ENCODE measurements at regions not wholly inside any gene's neighbourhood (a gene's known extent, or its start where the extent isn't known, plus 50 kb on each side); places are given as distances from the start of the nearest gene placed in this dataset.

- Histone ChIP-seq H3K27me3 (ENCODE audit: control insufficient read depth in 2 of 2, insufficient read depth in 2 of 2, low read length in 2 of 2) (no peaks in the 10 kb centered on the region), H4K20me1 (replicated peaks; ENCODE audit: control insufficient read depth, insufficient read depth, low read length) (no peaks in the 10 kb centered on the region), H3K79me2 (ENCODE audit: control insufficient read depth, insufficient read depth, low read length) (no peaks in the 10 kb centered on the region), H3K36me3 (ENCODE audit: control insufficient read depth, insufficient read depth, low read length) (no peaks in the 10 kb centered on the region), H3K9me1 (ENCODE audit: control insufficient read depth, insufficient read depth, low read length) (no peaks in the 10 kb centered on the region), H3K4me1 (replicated peaks in 1 of 2; ENCODE audit: control insufficient read depth in 2 of 2, insufficient read depth in 2 of 2, low read length in 2 of 2) (no peaks in the 10 kb centered on the region), H3K9ac (ENCODE audit: insufficient read depth in 1 of 2, low read depth in 2 of 2, low read length in 2 of 2) (no peak overlapping the region), H3K4me3 (no peak overlapping the region), H3K27ac (ENCODE audit: extremely low read depth, low read depth, low read length) (no peak overlapping the region), H2AFZ (ENCODE audit: low read depth, low read length) (no peak overlapping the region), H3K4me2 (ENCODE audit: insufficient read depth, low read length) (no peak overlapping the region), H3K9me3 (replicated peaks; ENCODE audit: control insufficient read depth, insufficient read depth, low read depth, low read length) (no peaks in the 10 kb centered on the region)
- intact Hi-C loops (cut with micrococcal nuclease) (no loop called here), in situ Hi-C loops (cut with MboI) (no loop called here)
- FAIRE-seq (no peak), ATAC-seq (no peak), DNase-seq (ENCODE audit: extremely low read depth in 1 of 4, low spot score in 3 of 4) (no peak)
- ChIA-PET POLR2A (no interaction called here), CTCF (ENCODE audit: low intra/inter-chr PET ratio) (no interaction called here)
- BruUV-seq (replicated peaks), result no TSS peak
- TF ChIP-seq MIER1 (IDR thresholded peaks at IDR 0.05; ENCODE audit: low read depth) (no peak), MAZ (CRISPR knock-in tag; conservative IDR thresholded peaks at IDR 0.05 in 1 of 2, IDR thresholded peaks at IDR 0.05 in 1 of 2) (no peak)
- WGBS (ENCODE audit: insufficient coverage, low coverage, missing lambda C conversion rate), result 0% methylated on average over 2 of the region's 2 CpGs
These were observed 95.3 kb upstream of the DCC start for GRCh38 chr18:52244658-52245057.

- CTCF ChIA-PET (ENCODE audit: low intra/inter-chr PET ratio), result no interaction called here
- FAIRE-seq, result no peak
- TF ChIP-seq TSHZ1 (CRISPR knock-in tag; IDR thresholded peaks at IDR 0.05), result no peak
- TF ChIP-seq ILF3 (IDR thresholded peaks at IDR 0.05; ENCODE audit: borderline replicate concordance), result no peak
- TF ChIP-seq SETDB1 (IDR thresholded peaks at IDR 0.05; ENCODE audit: low read length), result no peak
- no peak for TF ChIP-seq KAT8 (IDR thresholded peaks at IDR 0.05; ENCODE audit: low read depth)
- TF ChIP-seq ZNF778 (CRISPR knock-in tag; IDR thresholded peaks at IDR 0.05), result no peak
- no peak for TF ChIP-seq NCOA1 (IDR thresholded peaks at IDR 0.05; ENCODE audit: low read depth)
- no peak for TF ChIP-seq XRCC5 (IDR thresholded peaks at IDR 0.05; ENCODE audit: low read depth, low read length)
- TF ChIP-seq DEAF1 (CRISPR knock-in tag; IDR thresholded peaks at IDR 0.05), result no peak
- TF ChIP-seq CHD1 (IDR thresholded peaks at IDR 0.05; ENCODE audit: low read length), result no peak
- TF ChIP-seq FOXJ2 (tag; IDR thresholded peaks at IDR 0.05), result no peak
- TF ChIP-seq MEF2D (tag; conservative IDR thresholded peaks at IDR 0.05; ENCODE audit: low read depth), result no peak
These were observed 85.6 kb upstream of the DCC start for GRCh38 chr18:52254367-52254766.

More at GRCh38 chr18:52254367-52254766, 85.6 kb upstream of the DCC start:
- H3K9me1 ChIP-seq (ENCODE audit: control insufficient read depth, insufficient read depth, low read length), result no peaks in the 10 kb centered on the region
- no peak overlapping the region for H3K4me2 ChIP-seq (ENCODE audit: insufficient read depth, low read length)
- H3K4me3 ChIP-seq, result no peak overlapping the region
- POLR2A ChIA-PET, result no interaction called here
- WGBS (ENCODE audit: insufficient coverage, low coverage, missing lambda C conversion rate), result 0% methylated on average over 3 of the region's 3 CpGs
- H3K27me3 ChIP-seq (ENCODE audit: control insufficient read depth in 2 of 2, insufficient read depth in 2 of 2, low read length in 2 of 2), result no peaks in the 10 kb centered on the region
- H3K9me3 ChIP-seq (replicated peaks; ENCODE audit: control insufficient read depth, insufficient read depth, low read depth, low read length), result no peaks in the 10 kb centered on the region
- DNase-seq (ENCODE audit: extremely low read depth in 1 of 4, low spot score in 3 of 4) (no peak), ATAC-seq (no peak)
- H3K36me3 ChIP-seq (ENCODE audit: control insufficient read depth, insufficient read depth, low read length), result no peaks in the 10 kb centered on the region
- no peaks in the 10 kb centered on the region for H3K4me1 ChIP-seq (replicated peaks in 1 of 2; ENCODE audit: control insufficient read depth in 2 of 2, insufficient read depth in 2 of 2, low read length in 2 of 2)
- H3K79me2 ChIP-seq (ENCODE audit: control insufficient read depth, insufficient read depth, low read length), result no peaks in the 10 kb centered on the region
- H4K20me1 ChIP-seq (replicated peaks; ENCODE audit: control insufficient read depth, insufficient read depth, low read length), result no peaks in the 10 kb centered on the region
- no peak overlapping the region for H2AFZ ChIP-seq (ENCODE audit: low read depth, low read length)
- no TSS peak for BruUV-seq (replicated peaks)
- no peak overlapping the region for H3K27ac ChIP-seq (ENCODE audit: extremely low read depth, low read depth, low read length)
- intact Hi-C loops (cut with micrococcal nuclease), result no loop called here
- in situ Hi-C loops (cut with MboI), result no loop called here
- no peak overlapping the region for H3K9ac ChIP-seq (ENCODE audit: insufficient read depth in 1 of 2, low read depth in 2 of 2, low read length in 2 of 2)

Measured in K562 (cell line).